GM12865 (cell line): ENCODE measurements at regions not wholly inside any gene's neighbourhood (a gene's known extent, or its start where the extent isn't known, plus 50 kb on each side); places are given as distances from the start of the nearest gene placed in this dataset.
A peak's percentile ranks its signal among the peaks of the same experiment; 100 is the strongest.

Source experiments
- DNase-seq: peaks from one replicate; pipeline ENCODE4 v3.0.0; 2010; ENCODE audit warnings: low read depth
- H3K4me3 ChIP-seq: 2 replicates; pipeline ENCODE4 v1.5.1; 2011; ENCODE audit warnings: mild to moderate bottlenecking, low read depth, low read length, control low read depth
- CTCF ChIP-seq: IDR thresholded peaks from 2 replicates; pipeline ENCODE4 v1.5.1; 2011; ENCODE audit warnings: low read length, control low read depth, low read depth, inconsistent platforms; ENCODE audit not compliant: insufficient read depth; ENCODE audit errors: missing control alignments

DNA sequence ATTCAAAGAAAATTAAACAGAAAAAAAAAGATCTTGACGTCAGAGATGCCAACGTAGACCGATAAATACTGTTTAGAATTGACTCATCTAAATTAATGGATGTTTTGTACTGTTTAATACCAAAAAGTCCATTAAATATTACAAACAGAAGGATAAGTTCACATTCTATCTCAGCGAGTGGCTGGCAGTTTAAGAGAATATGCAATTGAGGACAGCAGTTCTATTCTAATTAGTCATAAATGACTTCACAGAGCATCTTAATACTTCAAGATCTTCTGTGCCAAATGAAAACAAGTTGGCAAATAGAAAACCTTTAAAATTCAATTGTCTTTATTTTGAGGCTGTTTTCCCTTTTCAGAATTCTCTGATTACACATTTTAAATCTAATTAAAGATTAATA is 326.6 kb upstream of the NREP start:
- no peak for TF ChIP-seq CTCF
- no peak overlapping the region for H3K4me3 ChIP-seq
- no peak for DNase-seq

DNA sequence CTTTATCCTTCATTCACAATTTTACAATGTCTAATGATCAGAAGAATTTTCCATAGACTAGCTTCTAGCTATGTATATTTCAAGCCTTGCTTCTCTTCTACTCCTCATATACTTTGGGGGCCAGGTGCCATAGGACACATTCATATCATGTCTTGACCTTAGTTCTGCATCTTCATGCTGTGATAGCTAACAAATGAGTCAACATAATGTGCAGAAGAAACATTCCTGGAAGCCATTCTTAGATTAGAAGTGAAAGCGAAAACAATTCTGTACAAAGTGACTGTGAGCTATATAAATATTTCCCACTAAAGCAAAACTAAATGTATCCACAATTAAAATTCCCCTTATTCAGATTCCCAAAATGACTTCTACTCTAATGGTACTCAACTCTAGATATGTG is 320.2 kb upstream of the NREP start:
- no peak overlapping the region; the same call in 1 of the 2 replicates for H3K4me3 ChIP-seq
- DNase-seq, result peak; percentile 53
- no peak for TF ChIP-seq CTCF

DNA sequence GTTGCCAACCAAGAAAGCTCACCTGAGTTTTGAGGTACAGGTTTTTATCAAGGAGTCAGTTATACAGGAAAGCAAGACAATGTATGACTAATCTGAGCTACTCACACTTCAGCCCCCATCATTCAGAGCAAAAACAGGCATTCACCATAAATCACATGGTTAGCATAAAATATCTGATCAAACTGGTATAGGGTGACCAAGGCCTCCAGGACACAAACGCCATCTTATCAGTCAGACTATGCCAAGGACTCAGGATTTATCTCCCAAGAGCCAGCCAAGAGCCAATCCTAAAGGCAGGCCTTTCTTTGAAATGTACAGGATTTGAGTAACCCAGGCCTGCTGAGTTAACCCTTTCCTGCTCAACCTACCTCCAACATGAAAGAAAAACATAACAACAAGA is 313.0 kb upstream of the NREP start:
- no peak for TF ChIP-seq CTCF
- no peak overlapping the region for H3K4me3 ChIP-seq
- no peak for DNase-seq

DNA sequence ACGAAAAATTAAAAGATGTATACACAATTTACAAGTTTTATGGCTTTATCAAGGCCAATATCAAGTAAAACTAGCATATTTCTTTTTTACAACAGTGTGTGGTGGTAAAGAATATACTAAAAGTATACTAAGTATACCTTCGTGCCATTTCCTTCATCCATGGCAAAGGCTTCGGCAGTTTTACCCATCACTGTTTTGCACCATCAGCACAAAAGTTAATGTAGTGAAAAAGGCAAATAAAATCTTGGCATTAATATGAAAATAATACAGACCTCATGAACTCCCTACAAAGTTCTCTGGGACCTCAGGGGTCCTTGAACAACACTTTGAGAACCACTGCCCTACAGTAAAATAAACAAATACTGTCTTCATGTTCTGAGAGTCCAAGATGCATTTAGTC is 312.3 kb upstream of the NREP start:
- TF ChIP-seq CTCF, result no peak
- DNase-seq, result no peak
- H3K4me3 ChIP-seq, result no peak overlapping the region

DNA sequence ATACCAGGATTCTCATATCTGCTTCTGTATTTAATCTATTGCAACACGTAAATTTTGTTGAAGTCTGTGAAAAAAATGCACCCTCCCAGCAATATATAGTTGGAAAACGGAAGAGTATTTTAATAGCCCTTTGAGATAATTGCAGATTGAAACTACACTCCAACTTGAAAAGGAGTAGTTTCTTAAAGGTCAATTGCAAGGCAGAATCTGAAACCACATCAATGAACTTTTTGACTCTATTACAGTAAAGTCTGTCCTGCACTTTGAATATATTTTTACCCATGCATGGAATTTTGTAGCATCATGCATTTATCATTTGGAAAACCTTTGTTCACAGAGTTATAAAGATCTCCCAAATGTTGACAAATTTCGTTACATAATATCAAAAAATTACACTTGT is 311.6 kb upstream of the NREP start:
- no peak for TF ChIP-seq CTCF
- DNase-seq, result no peak
- no peak overlapping the region for H3K4me3 ChIP-seq

DNA sequence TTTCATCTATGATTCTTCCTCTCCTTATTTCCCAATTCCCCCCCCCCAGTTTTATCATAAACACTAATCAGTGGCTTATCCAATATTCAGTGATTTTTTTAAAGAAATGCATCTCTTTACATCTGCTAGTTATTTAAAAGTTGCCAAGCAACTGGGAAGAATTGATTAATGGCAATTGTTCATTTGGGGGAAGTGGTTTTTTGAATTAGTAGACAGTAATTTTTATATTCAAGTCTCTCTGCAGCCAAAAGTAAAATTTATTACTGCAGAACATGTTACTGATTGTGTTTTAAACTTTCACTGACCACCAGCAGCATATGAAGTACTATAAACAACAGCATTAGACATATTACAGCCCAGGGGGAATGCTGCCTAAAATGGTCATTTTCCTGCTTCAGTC is 308.8 kb upstream of the NREP start:
- no peak for DNase-seq
- no peak for TF ChIP-seq CTCF

DNA sequence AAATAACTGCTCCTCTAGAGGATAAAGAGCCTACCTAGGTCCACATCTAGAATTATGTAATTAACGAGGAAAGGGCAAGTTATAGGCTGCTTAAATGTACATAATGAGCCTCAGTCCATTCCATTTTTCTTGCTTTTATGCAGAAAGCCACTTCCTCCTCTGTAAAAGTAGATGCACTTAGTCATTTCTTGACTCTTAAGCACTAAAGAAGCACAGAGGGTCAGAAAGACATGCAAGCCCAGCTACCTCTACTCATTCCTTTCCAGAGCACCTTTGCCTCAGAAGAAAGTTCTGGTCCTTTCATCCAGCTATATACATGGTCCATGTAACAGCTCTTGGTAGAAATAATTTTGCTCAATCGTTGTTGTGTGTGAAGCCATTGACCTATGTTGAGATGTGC is 308.0 kb upstream of the NREP start:
- TF ChIP-seq CTCF, result no peak
- no peak overlapping the region for H3K4me3 ChIP-seq
- peak; percentile 40 for DNase-seq

More for the DNA sequence above, 308.8 kb upstream of the NREP start:
- H3K4me3 ChIP-seq, result no peak overlapping the region
